ENCODE measurements at regions not wholly inside any gene's neighbourhood (a gene's known extent, or its start where the extent isn't known, plus 50 kb on each side); places are given as distances from the start of the nearest gene placed in this dataset.
"Not testable (repeated sequence)": the region's sequence is repeated elsewhere in the genome, so short reads cannot be mapped to it uniquely, and the experiment has no call there.

DNA sequence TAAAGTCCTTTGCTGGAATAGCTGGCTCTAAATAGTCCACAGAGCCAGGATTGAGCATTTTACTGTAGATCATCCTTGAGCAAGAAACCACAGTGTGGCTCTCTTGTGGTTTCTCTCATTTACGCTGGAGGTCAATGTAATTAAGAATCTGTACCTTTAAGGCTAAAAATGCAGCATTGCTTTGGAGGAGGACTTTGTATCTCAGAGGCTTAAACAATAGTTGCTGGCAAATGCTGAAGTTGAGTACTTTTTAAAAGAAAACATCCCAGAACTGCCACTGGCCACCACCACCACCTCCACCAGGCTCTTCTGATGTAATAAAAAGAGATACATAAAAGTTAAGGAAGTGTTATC is 177.3 kb upstream of the ADAMTSL1 start:
- Mint-ChIP-seq H3K4me3 (no peak overlapping the region), H3K27ac (no peak overlapping the region), H3K4me1 (no peaks in the 10 kb centered on the region), H3K27me3 (no peaks in the 10 kb centered on the region), H3K36me3 (ENCODE audit: low read depth) (no peaks in the 10 kb centered on the region), H3K9me3 (no peaks in the 10 kb centered on the region)
- no peak for DNase-seq
- intact Hi-C loops (cut with micrococcal nuclease): no loop called here

DNA sequence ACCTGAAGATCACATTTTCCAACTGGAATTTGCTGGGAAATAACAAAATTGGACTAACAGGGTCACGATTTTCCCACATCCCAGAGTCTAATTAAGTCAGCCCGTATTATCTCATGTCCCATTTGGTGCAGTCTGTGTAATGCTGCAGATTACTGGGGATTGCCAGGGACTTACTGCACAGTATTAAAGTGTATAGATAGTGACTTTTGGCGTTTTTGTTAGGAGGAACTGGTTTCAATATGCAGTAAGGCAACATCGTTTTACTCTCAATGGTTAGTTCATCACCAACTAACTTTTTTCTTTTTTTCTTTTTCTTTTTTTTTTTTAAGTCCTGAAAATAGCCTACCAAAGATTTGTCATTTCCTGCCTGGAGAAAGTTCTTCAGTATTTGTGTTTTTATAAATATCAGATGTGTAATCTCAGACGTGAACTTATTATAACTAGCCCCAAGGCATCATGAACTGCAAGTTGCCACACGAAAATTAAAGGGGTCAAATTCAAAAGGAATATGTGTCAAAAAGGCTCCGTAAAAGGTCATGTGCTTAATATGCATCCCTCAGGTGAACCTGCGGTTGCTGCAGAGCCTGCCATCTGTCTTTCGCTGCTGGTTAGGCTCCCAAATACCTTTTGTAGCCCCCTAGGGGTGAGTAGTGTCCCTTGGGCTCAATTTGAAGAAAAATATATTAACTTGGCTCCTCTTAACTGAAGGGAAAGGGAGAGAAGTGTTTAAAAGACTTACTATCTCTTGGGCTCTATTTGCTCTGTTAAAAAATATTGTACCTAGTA is 176.7 kb upstream of the ADAMTSL1 start:
- H3K4me3 Mint-ChIP-seq: no peak overlapping the region
- H3K27me3 Mint-ChIP-seq: no peaks in the 10 kb centered on the region
- no peak for DNase-seq
- H3K9me3 Mint-ChIP-seq: no peaks in the 10 kb centered on the region
- H3K27ac Mint-ChIP-seq: no peak overlapping the region
- intact Hi-C loops (cut with micrococcal nuclease): no loop called here
- H3K4me1 Mint-ChIP-seq: no peaks in the 10 kb centered on the region
- no peaks in the 10 kb centered on the region for H3K36me3 Mint-ChIP-seq (ENCODE audit: low read depth)

DNA sequence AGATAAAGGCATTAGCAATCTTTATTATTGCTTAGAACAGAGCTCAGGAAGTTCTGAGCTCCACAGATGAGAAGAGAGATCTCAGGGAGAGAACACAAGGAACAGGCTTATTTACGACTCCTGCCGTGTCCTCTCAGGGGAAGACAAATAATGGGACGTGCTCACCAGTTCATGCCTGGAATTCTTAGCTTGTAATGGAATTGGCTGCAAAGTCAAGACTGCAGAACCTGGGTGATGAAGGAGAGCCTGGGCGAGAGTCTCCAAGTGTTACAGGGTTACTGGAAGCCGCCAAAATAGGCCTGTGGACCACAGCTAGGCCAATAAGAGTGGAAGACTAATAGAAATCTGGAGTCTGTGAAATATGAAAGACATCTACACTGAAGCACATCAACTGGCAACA is 174.5 kb upstream of the ADAMTSL1 start:
- Mint-ChIP-seq H3K27me3 (no peaks in the 10 kb centered on the region), H3K9me3 (no peaks in the 10 kb centered on the region), H3K4me1 (no peaks in the 10 kb centered on the region), H3K27ac (no peak overlapping the region), H3K36me3 (ENCODE audit: low read depth) (no peaks in the 10 kb centered on the region), H3K4me3 (no peak overlapping the region)
- no peak for DNase-seq
- intact Hi-C loops (cut with micrococcal nuclease): no loop called here

DNA sequence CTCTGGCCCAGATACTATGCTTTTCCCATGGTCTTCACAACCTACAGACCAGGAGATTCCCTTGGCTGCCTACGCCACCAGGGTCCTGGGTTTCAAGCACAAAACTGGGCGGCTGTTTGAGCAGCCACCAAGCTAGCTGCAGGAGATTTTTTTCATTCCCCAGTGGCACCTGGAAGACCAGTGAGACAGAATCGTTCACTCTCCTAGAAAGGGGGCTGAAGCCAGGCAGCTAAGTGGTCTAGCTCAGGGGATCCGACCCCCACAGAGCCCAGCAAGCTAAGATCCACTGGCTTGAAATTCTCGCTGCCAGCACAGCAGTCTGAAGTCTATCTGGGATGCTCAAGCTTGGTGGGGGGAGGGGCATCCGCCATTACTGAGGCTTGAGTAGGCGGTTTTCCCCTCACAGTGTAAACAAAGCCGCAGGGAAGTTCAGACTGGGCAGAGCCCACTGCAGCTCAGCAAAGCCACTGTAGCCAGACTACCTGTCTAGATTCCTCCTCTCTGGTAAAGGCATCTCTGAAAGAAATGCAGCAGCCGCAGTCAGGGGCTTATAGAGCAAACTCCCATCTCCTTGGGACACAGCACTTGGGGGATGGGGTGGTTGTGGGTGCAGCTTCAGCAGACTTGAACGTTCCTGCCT is 168.7 kb upstream of the ADAMTSL1 start:
- intact Hi-C loops (cut with micrococcal nuclease); H3K9me3 Mint-ChIP-seq; H3K4me1 Mint-ChIP-seq; H3K27me3 Mint-ChIP-seq; H3K4me3 Mint-ChIP-seq; H3K36me3 Mint-ChIP-seq (ENCODE audit: low read depth); H3K27ac Mint-ChIP-seq; DNase-seq: not testable (repeated sequence)

GRCh38 chr9:18314316-18314715 is 159.6 kb upstream of the ADAMTSL1 start:
- Mint-ChIP-seq H3K4me1 (no peaks in the 10 kb centered on the region), H3K9me3 (peaks cover 6% of the 10 kb centered on the region), H3K4me3 (no peak overlapping the region), H3K27ac (no peak overlapping the region), H3K27me3 (no peaks in the 10 kb centered on the region), H3K36me3 (ENCODE audit: low read depth) (no peaks in the 10 kb centered on the region)
- no peak for DNase-seq
- intact Hi-C loops (cut with micrococcal nuclease): no loop called here

GRCh38 chr9:18317896-18318295 is 156.1 kb upstream of the ADAMTSL1 start:
- no peaks in the 10 kb centered on the region for H3K27me3 Mint-ChIP-seq
- peaks cover 6% of the 10 kb centered on the region for H3K9me3 Mint-ChIP-seq
- no peaks in the 10 kb centered on the region for H3K4me1 Mint-ChIP-seq
- H3K36me3 Mint-ChIP-seq (ENCODE audit: low read depth): no peaks in the 10 kb centered on the region
- H3K4me3 Mint-ChIP-seq: no peak overlapping the region
- H3K27ac Mint-ChIP-seq: no peak overlapping the region
- DNase-seq: no peak
- intact Hi-C loops (cut with micrococcal nuclease): no loop called here

- no peaks in the 10 kb centered on the region for H3K4me1 Mint-ChIP-seq
- H3K9me3 Mint-ChIP-seq: no peaks in the 10 kb centered on the region
- DNase-seq: no peak
- no peaks in the 10 kb centered on the region for H3K36me3 Mint-ChIP-seq (ENCODE audit: low read depth)
- no peak overlapping the region for H3K4me3 Mint-ChIP-seq
- no peak overlapping the region for H3K27ac Mint-ChIP-seq
- intact Hi-C loops (cut with micrococcal nuclease): no loop called here
- no peaks in the 10 kb centered on the region for H3K27me3 Mint-ChIP-seq
Measured at GRCh38 chr9:18319918-18320445, 154.0 kb upstream of the ADAMTSL1 start.

DNA sequence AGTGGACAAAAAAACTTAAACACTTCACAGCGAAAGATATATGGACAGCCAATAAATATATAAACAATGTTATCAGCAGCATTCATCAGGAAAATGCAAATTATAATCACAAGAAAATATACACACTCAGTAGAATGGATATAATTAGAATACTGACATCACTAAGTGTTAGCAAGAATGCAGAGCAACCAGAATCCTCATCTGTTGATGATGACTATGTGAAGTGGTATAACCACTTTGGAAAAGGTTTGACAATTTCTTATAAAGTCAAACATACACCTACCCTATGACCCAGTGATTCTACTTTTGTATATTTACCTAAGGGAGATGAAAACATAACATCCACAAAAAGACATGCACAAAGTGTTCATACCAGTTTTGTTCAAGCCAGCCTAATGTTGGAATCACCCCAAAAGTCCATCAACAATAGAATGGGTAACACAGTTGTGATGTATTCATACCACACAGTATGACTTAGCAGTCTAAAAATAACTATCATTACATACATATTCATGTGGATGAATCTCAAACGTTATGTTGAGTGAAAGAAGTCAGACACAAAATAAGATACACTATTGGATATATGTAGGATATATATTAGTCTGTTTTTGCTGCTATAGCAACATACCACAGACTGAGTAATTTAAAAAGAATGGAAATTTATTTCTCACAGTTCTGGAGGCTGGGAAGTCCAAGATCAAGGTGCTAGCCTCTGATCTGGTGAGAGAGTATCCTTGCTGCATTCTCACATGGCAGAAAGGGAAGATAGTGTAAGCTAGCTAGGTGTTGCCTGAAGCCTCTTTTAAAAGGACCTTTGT is 148.8 kb upstream of the ADAMTSL1 start:
- H3K27me3 Mint-ChIP-seq: no peaks in the 10 kb centered on the region
- H3K9me3 Mint-ChIP-seq: no peaks in the 10 kb centered on the region
- no peaks in the 10 kb centered on the region for H3K36me3 Mint-ChIP-seq (ENCODE audit: low read depth)
- no peaks in the 10 kb centered on the region for H3K4me1 Mint-ChIP-seq
- intact Hi-C loops (cut with micrococcal nuclease): no loop called here
- no peak for DNase-seq
- no peak overlapping the region for H3K27ac Mint-ChIP-seq
- no peak overlapping the region for H3K4me3 Mint-ChIP-seq

DNA sequence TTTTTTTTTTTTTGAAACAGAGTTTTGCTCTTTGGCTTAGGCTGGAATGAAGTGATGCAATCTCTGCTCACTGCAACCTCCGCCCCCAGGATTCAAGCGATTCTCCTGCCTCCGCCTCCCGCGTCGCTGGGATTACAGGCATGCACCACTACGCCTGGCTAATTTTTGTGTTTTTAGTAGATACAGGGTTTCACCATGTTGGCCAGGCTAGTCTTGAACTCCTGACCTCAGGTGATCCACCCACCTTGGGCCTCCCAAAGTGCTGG is 148.3 kb upstream of the ADAMTSL1 start:
- H3K4me1 Mint-ChIP-seq; intact Hi-C loops (cut with micrococcal nuclease); H3K27me3 Mint-ChIP-seq; H3K27ac Mint-ChIP-seq; H3K36me3 Mint-ChIP-seq (ENCODE audit: low read depth); DNase-seq; H3K4me3 Mint-ChIP-seq; H3K9me3 Mint-ChIP-seq: not testable (repeated sequence)

GRCh38 chr9:18327121-18327520 is 146.8 kb upstream of the ADAMTSL1 start:
- H3K36me3 Mint-ChIP-seq (ENCODE audit: low read depth): no peaks in the 10 kb centered on the region
- no peak overlapping the region for H3K27ac Mint-ChIP-seq
- H3K9me3 Mint-ChIP-seq: no peaks in the 10 kb centered on the region
- intact Hi-C loops (cut with micrococcal nuclease): no loop called here
- no peaks in the 10 kb centered on the region for H3K4me1 Mint-ChIP-seq
- H3K4me3 Mint-ChIP-seq: no peak overlapping the region
- DNase-seq: no peak
- H3K27me3 Mint-ChIP-seq: no peaks in the 10 kb centered on the region

- no peaks in the 10 kb centered on the region for H3K36me3 Mint-ChIP-seq (ENCODE audit: low read depth)
- intact Hi-C loops (cut with micrococcal nuclease): no loop called here
- no peak overlapping the region for H3K4me3 Mint-ChIP-seq
- H3K4me1 Mint-ChIP-seq: no peaks in the 10 kb centered on the region
- H3K27ac Mint-ChIP-seq: no peak overlapping the region
- H3K9me3 Mint-ChIP-seq: no peaks in the 10 kb centered on the region
- DNase-seq: no peak
- no peaks in the 10 kb centered on the region for H3K27me3 Mint-ChIP-seq
Measured at GRCh38 chr9:18330401-18331309, 143.3 kb upstream of the ADAMTSL1 start.

DNA sequence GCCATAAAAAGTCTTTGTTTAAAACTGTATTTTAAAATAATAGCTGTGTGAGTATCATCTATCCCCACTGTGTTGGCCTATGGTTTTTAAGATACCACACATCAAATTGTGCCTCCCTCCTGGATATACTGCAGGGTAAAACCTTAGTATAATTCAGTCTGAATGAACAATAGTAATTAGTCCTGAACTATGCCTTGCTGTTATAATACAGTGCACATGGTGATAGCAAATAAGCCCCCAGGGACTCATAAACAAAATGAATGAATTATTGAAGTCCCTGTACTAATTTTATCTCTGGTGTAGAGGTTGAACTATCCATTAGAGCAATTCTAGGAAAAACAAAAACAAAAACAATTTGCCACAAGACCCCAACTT is 142.7 kb upstream of the ADAMTSL1 start:
- H3K4me1 Mint-ChIP-seq: no peaks in the 10 kb centered on the region
- DNase-seq: no peak
- intact Hi-C loops (cut with micrococcal nuclease): no loop called here
- no peaks in the 10 kb centered on the region for H3K9me3 Mint-ChIP-seq
- H3K4me3 Mint-ChIP-seq: no peak overlapping the region
- no peak overlapping the region for H3K27ac Mint-ChIP-seq
- no peaks in the 10 kb centered on the region for H3K27me3 Mint-ChIP-seq
- no peaks in the 10 kb centered on the region for H3K36me3 Mint-ChIP-seq (ENCODE audit: low read depth)

DNA sequence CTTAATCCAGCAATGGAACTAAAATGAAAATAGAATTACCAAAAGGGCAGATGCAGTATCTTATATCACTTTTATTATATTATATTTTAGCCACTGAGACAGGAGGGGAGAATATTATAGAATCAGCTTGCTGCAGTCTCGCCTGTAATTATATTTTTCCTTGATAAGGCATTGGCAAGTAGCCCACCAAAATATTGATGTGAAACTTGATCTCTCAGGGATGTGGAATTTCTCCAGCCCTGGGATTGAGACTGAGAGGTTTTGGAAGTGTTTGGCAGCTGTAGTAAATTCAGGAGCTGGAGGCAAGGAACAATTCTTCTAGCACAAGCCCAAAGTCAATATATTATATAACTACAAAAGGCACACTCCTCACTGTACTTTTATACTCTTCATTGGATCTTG is 142.1 kb upstream of the ADAMTSL1 start:
- H3K27me3 Mint-ChIP-seq: no peaks in the 10 kb centered on the region
- no peaks in the 10 kb centered on the region for H3K9me3 Mint-ChIP-seq
- H3K27ac Mint-ChIP-seq: no peak overlapping the region
- no peaks in the 10 kb centered on the region for H3K4me1 Mint-ChIP-seq
- H3K36me3 Mint-ChIP-seq (ENCODE audit: low read depth): no peaks in the 10 kb centered on the region
- intact Hi-C loops (cut with micrococcal nuclease): no loop called here
- H3K4me3 Mint-ChIP-seq: no peak overlapping the region
- no peak for DNase-seq

- Mint-ChIP-seq H3K9me3 (no peaks in the 10 kb centered on the region), H3K27ac (no peak overlapping the region), H3K36me3 (ENCODE audit: low read depth) (no peaks in the 10 kb centered on the region), H3K4me3 (no peak overlapping the region), H3K27me3 (no peaks in the 10 kb centered on the region), H3K4me1 (no peaks in the 10 kb centered on the region)
- DNase-seq: no peak
- intact Hi-C loops (cut with micrococcal nuclease): no loop called here
Measured at GRCh38 chr9:18333157-18333556, 140.8 kb upstream of the ADAMTSL1 start.
